Glutamatergic neuron (in vitro differentiated cells): ENCODE measurements at regions not wholly inside any gene's neighbourhood (a gene's known extent, or its start where the extent isn't known, plus 50 kb on each side); places are given as distances from the start of the nearest gene placed in this dataset.

Experiments
- DNase-seq: peaks from one replicate; pipeline ENCODE4 v3.0.0; 2022
- H3K27ac Mint-ChIP-seq: one replicate; pipeline ENCODE4 v1.8.0; 2020; ENCODE audit warnings: mild to moderate bottlenecking, mixed read lengths, inconsistent platforms; ENCODE audit not compliant: unreplicated experiment
- H3K27me3 Mint-ChIP-seq: one replicate; pipeline ENCODE4 v1.8.0; 2020; ENCODE audit warnings: mild to moderate bottlenecking, moderate library complexity, mixed read lengths, inconsistent platforms; ENCODE audit not compliant: unreplicated experiment
- H3K36me3 Mint-ChIP-seq: one replicate; pipeline ENCODE4 v1.8.0; 2020; ENCODE audit warnings: mild to moderate bottlenecking, mixed read lengths, inconsistent platforms; ENCODE audit not compliant: unreplicated experiment
- H3K4me1 Mint-ChIP-seq: one replicate; pipeline ENCODE4 v1.8.0; 2020; ENCODE audit warnings: mild to moderate bottlenecking, low read depth, mixed read lengths, inconsistent platforms; ENCODE audit not compliant: unreplicated experiment
- H3K4me3 Mint-ChIP-seq: one replicate; pipeline ENCODE4 v1.8.0; 2020; ENCODE audit warnings: mild to moderate bottlenecking, mixed read lengths, inconsistent platforms; ENCODE audit not compliant: unreplicated experiment
- H3K9me3 Mint-ChIP-seq: one replicate; pipeline ENCODE4 v1.8.0; 2020; ENCODE audit warnings: mild to moderate bottlenecking, moderate library complexity, mixed read lengths, inconsistent platforms; ENCODE audit not compliant: unreplicated experiment
- CTCF ChIP-seq: fragments of 200-600 bp; sonication (generic); IDR thresholded peaks from one replicate; pipeline ENCODE4 v1.5.0; 2021; ENCODE audit not compliant: partially characterized antibody, unreplicated experiment

GRCh38 chr21:38206646-38207045 is 50.1 kb upstream of the KCNJ15 start:
- peaks cover 5% of the 10 kb centered on the region for H3K27me3 Mint-ChIP-seq
- H3K4me1 Mint-ChIP-seq = no peaks in the 10 kb centered on the region
- no peak for TF ChIP-seq CTCF
- peaks cover 3% of the 10 kb centered on the region for H3K9me3 Mint-ChIP-seq
- no peak overlapping the region for H3K27ac Mint-ChIP-seq
- DNase-seq = no peak
- H3K4me3 Mint-ChIP-seq = no peak overlapping the region
- peaks cover 10% of the 10 kb centered on the region for H3K36me3 Mint-ChIP-seq
